Aorta (tissue), 5 donors: ENCODE measurements at regions not wholly inside any gene's neighbourhood (a gene's known extent, or its start where the extent isn't known, plus 50 kb on each side); places are given as distances from the start of the nearest gene placed in this dataset.

Source experiments
- ATAC-seq: fragments of 200-7000 bp; cut with Tn5 transposase; one replicate; pipeline ENCODE4 v1.9.1; 2022; ENCODE audit warnings: moderate library complexity; ENCODE audit not compliant: low FRiP score
- DNase-seq, 2 donors: peaks; one replicate each; pipeline ENCODE4 v3.0.0-alpha.2; 2020
- H3K27ac ChIP-seq, 2 donors: one replicate each; pipeline ENCODE4 v1.5.1; 2013; ENCODE audit warnings: low read length in 2 of 2, mild to moderate bottlenecking in 2 of 2, moderate library complexity in 2 of 2, control low read depth in 1 of 2, inconsistent platforms in 1 of 2, low read depth in 1 of 2
- H3K27me3 ChIP-seq, 2 donors: one replicate each; pipeline ENCODE4 v1.6.1; 2013; ENCODE audit warnings: control low read depth in 1 of 2, low read length in 1 of 2, mild to moderate bottlenecking in 1 of 2, moderate library complexity in 1 of 2; ENCODE audit not compliant: insufficient read depth in 2 of 2, control insufficient read depth in 1 of 2
- H3K36me3 ChIP-seq, 2 donors: one replicate each; pipeline ENCODE4 v1.6.1; 2013; ENCODE audit warnings: control low read depth in 1 of 2, low read length in 1 of 2, mild to moderate bottlenecking in 1 of 2; ENCODE audit not compliant: insufficient read depth in 2 of 2, control insufficient read depth in 1 of 2
- H3K4me1 ChIP-seq, 2 donors: one replicate each; pipeline ENCODE4 v1.6.1; 2013; ENCODE audit warnings: low read length in 2 of 2, control low read depth in 1 of 2, mild to moderate bottlenecking in 1 of 2, moderate library complexity in 1 of 2; ENCODE audit not compliant: insufficient read depth in 2 of 2, control insufficient read depth in 1 of 2
- H3K4me3 ChIP-seq, 2 donors: one replicate each; pipeline ENCODE4 v1.5.1; 2013; ENCODE audit warnings: low read length in 2 of 2, control low read depth in 1 of 2, mild to moderate bottlenecking in 1 of 2
- H3K9me3 ChIP-seq: one replicate; pipeline ENCODE4 v1.6.1; 2013; ENCODE audit warnings: mild to moderate bottlenecking, low read length; ENCODE audit not compliant: control insufficient read depth
- WGBS, 2 donors: extraction: QIAGEN DNeasy Blood & Tissue Kit; methylation state at CpG; one replicate each; pipeline ENCODE4 v1.1.7; 2013; 5-methylcytosine and 5-hydroxymethylcytosine counted together
- intact Hi-C, 2 donors: fragments of 100-400 bp; cut with DNase I; formaldehyde crosslinking; loops; one replicate each; pipeline versions ENCODE4 v1.14.2 to v1.15.0; 2022
- donor health status: healthy with polysubstance abuse.
- donor health status: Bipolar disorder and iron deficiency.
- donor health status: DM: no; HTN: no; CAD: no.
- donor health status: DM: no; HTN: no; CAD: no.
- donor health status: DM: yes; HTN: yes; CAD: no.

DNA sequence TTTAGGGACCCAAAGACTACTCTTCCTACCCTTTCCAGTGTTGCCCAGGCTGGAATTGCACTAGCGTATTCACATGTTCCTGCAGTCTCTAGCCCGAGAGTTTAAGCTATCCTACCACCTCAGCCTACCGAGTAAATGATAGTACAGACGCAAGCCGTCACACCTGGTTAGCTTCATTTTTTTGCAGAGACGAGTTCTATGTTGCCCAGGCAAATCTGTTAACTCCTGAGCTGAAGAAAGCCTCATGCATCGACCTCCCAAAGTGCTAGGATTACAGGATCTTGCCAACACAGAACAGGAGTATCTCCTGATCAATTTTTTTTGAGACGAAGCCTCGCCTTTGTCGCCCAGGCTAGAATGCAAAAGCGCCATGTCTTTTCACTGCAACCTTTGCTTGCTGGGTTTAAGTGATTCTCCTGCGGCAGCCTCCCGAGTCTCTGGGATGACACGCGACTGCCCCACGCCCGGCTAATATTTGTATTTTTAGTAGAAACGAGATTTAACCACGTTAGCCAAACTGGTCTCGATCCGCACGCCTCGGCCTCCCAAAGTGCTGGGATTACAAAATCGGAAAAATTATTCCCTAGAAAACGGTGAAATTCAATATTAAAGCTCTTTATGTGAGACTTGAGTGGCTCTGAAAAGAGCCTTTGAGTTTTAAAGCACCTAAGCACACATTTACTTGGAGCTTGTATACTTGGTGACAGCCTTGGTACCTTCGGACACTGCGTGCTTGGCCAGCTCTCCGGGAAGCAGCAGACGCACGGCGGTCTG is 128.5 kb downstream of the HFE start:
- H3K36me3 ChIP-seq = no peaks in the 10 kb centered on the region
- 0 to 1% methylated on average over 31 of the region's 31 CpGs for WGBS, 2 donors
- intact Hi-C loops = loop anchor here in 1 of 2 donors (1.0 to 5.0 kb wide), 3 partner anchors 11 to 93 kb away; a partner anchor contains a TSS
- peak overlapping the region; percentile 87 to 94 for H3K27ac ChIP-seq
- peak overlapping the region; percentile 44 to 56 for H3K4me3 ChIP-seq
- no peaks in the 10 kb centered on the region for H3K9me3 ChIP-seq
- ATAC-seq (peak; percentile 73), DNase-seq (no peak)
- H3K27me3 ChIP-seq = no peaks in the 10 kb centered on the region
- H3K4me1 ChIP-seq = no peaks in the 10 kb centered on the region

- DNase-seq (peak; percentile 80 to 82), ATAC-seq (peak; percentile 92)
- no peaks in the 10 kb centered on the region for H3K9me3 ChIP-seq
- no peaks in the 10 kb centered on the region for H3K36me3 ChIP-seq
- H3K27ac ChIP-seq = peak overlapping the region; percentile 87 to 94
- H3K4me1 ChIP-seq = no peaks in the 10 kb centered on the region
- intact Hi-C loops = loop anchor here in 1 of 2 donors (1.0 to 5.0 kb wide), 3 partner anchors 12 to 94 kb away; a partner anchor contains a TSS
- WGBS, 2 donors = 0% methylated on average over 22 of the region's 22 CpGs
- H3K4me3 ChIP-seq = peak overlapping the region; percentile 44 to 56
- no peaks in the 10 kb centered on the region for H3K27me3 ChIP-seq
Observed at GRCh38 chr6:26216359-26216885, 129.2 kb downstream of the HFE start.

DNA sequence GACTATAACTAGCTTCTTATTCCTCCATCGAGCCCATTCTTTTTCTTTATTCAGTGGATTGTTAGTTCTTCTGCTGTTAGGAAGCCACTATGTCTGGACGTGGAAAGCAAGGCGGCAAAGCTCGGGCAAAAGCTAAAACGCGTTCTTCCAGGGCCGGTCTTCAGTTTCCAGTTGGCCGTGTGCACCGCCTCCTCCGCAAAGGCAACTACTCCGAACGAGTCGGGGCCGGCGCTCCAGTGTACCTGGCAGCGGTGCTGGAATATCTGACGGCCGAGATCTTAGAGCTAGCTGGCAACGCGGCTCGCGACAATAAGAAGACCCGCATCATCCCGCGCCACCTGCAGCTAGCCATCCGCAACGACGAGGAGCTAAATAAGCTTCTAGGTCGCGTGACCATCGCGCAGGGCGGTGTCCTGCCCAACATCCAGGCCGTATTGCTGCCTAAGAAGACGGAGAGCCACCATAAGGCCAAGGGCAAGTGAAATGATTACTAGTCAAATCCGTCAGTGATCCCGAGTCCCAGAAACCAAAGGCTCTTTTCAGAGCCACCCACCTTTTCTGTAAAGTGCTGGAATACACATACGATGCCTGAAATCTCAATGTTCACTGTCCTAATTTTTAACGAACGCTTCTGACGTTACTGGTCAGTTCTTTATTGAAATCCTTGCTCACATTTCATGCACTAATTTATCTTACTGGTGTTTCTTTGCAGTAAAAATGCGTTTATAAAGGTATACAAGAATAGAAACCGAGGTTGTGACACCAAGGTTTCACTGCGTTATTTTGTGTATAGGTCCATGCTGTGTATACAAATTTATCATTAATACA is 129.9 kb downstream of the HFE start:
- Histone ChIP-seq H3K36me3 (no peaks in the 10 kb centered on the region), H3K27ac (peak overlapping the region; percentile 15 to 88), H3K27me3 (no peaks in the 10 kb centered on the region), H3K9me3 (no peaks in the 10 kb centered on the region), H3K4me1 (no peaks in the 10 kb centered on the region), H3K4me3 (peak overlapping the region; percentile 22 to 38)
- peak; percentile 85 for ATAC-seq
- WGBS, 2 donors = 0% methylated on average over 44 of the region's 44 CpGs
- intact Hi-C loops = loop anchor here in 1 of 2 donors (1.0 to 5.0 kb wide), 3 partner anchors 13 to 95 kb away; a partner anchor contains a TSS
- peak; percentile 90 to 95 for DNase-seq

DNA sequence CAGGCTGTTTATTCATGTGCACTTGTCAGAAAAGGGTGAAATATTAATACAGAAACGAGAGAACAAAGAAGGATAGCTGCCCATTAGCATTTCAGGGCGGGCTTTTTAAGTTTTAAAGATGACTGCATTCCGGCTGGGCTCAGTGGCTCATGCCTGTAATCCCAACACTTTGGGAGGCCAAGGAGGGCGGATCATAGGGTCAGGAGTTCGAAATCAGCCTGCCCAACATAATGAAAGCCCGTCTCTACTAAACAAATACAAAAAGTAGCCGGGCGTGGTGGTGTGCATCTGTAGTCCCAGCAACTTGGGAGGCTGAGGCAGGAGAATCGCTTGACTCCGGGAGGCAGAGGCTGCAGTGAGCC is 130.5 kb downstream of the HFE start:
- 2 to 6% methylated on average over 10 of the region's 10 CpGs for WGBS, 2 donors

GRCh38 chr6:26218824-26219223 is 131.6 kb downstream of the HFE start:
- H3K27ac ChIP-seq = no peak overlapping the region
- DNase-seq = no peak
- no peaks in the 10 kb centered on the region for H3K27me3 ChIP-seq
- intact Hi-C loops = loop anchor here in 1 of 2 donors (5.0 kb wide), 2 partner anchors 53 to 97 kb away; a partner anchor contains a TSS
- H3K36me3 ChIP-seq = no peaks in the 10 kb centered on the region
- no peaks in the 10 kb centered on the region for H3K9me3 ChIP-seq
- H3K4me3 ChIP-seq = no peak overlapping the region
- no peak for ATAC-seq
- WGBS, 2 donors = 89 to 91% methylated on average over 2 of the region's 2 CpGs
- no peaks in the 10 kb centered on the region for H3K4me1 ChIP-seq

More for the DNA sequence above, 130.5 kb downstream of the HFE start:
- ATAC-seq (no peak), DNase-seq (no peak)
- Histone ChIP-seq H3K4me1 (no peaks in the 10 kb centered on the region), H3K36me3 (no peaks in the 10 kb centered on the region), H3K27ac (peak overlapping the region; percentile 15 to 79), H3K4me3 (peak overlapping the region; percentile 22 to 38), H3K27me3 (no peaks in the 10 kb centered on the region), H3K9me3 (no peaks in the 10 kb centered on the region)
- intact Hi-C loops = loop anchor here in 1 of 2 donors (5.0 kb wide), 2 partner anchors 55 to 95 kb away; a partner anchor contains a TSS

GRCh38 chr6:26220145-26220970 is 133.1 kb downstream of the HFE start:
- H3K4me1 ChIP-seq = no peaks in the 10 kb centered on the region
- H3K27me3 ChIP-seq = no peaks in the 10 kb centered on the region
- intact Hi-C loops = no loop called here
- H3K4me3 ChIP-seq = no peak overlapping the region
- no peaks in the 10 kb centered on the region for H3K9me3 ChIP-seq
- 78 to 86% methylated on average over 5 of the region's 5 CpGs for WGBS, 2 donors
- H3K27ac ChIP-seq = no peak overlapping the region
- no peaks in the 10 kb centered on the region for H3K36me3 ChIP-seq
- DNase-seq (no peak), ATAC-seq (no peak)

GRCh38 chr6:26221186-26221585 is 134.0 kb downstream of the HFE start:
- no peaks in the 10 kb centered on the region for H3K4me1 ChIP-seq
- no peak overlapping the region for H3K27ac ChIP-seq
- DNase-seq (no peak), ATAC-seq (no peak)
- H3K27me3 ChIP-seq = no peaks in the 10 kb centered on the region
- H3K36me3 ChIP-seq = no peaks in the 10 kb centered on the region
- no peak overlapping the region for H3K4me3 ChIP-seq
- WGBS, 2 donors = 96 to 97% methylated on average over 4 of the region's 4 CpGs
- intact Hi-C loops = no loop called here
- H3K9me3 ChIP-seq = no peaks in the 10 kb centered on the region

GRCh38 chr6:26222571-26222970 is 135.3 kb downstream of the HFE start:
- ATAC-seq (no peak), DNase-seq (no peak)
- Histone ChIP-seq H3K4me3 (no peak overlapping the region), H3K27me3 (no peaks in the 10 kb centered on the region), H3K36me3 (no peaks in the 10 kb centered on the region), H3K9me3 (no peaks in the 10 kb centered on the region), H3K4me1 (no peaks in the 10 kb centered on the region), H3K27ac (no peak overlapping the region)
- WGBS, 2 donors = 19% methylated on average over 5 of the region's 5 CpGs
- intact Hi-C loops = no loop called here
